ENCODE measurements at regions not wholly inside any gene's neighbourhood (a gene's known extent, or its start where the extent isn't known, plus 50 kb on each side); places are given as distances from the start of the nearest gene placed in this dataset.

DNA sequence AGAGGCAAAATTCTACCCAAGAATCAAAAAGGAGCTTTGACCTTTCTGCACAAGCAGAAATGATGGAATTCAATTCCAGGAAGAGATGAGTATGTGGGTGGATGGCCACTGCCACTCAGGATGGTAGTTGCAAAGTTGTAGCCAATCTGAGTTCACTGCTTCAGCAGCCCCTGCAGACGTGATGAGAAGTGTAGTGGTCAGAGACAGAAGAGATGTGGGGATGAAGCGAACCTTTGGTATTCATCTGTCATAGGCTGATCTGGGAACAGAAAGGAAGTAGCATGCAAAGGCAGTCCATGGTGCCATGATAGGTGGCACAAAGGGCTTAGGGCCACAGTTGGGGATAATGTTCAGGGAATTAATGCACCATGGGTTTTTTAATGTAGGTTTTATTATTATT lies 81.1 kb upstream of the PGBD5 start:
- Histone ChIP-seq H3K27ac (ENCODE audit: insufficient read depth, low read length) (no peak overlapping the region), H3K14ac (replicated peaks; ENCODE audit: low read depth, low read length) (no peak overlapping the region), H2BK120ac (ENCODE audit: low read depth, low read length) (no peak overlapping the region), H3K9ac (ENCODE audit: low read depth, low read length) (no peak overlapping the region), H3K18ac (ENCODE audit: low read depth, low read length) (no peak overlapping the region), H3K23ac (ENCODE audit: low read depth, low read length) (no peak overlapping the region), H3K4me3 (ENCODE audit: insufficient read depth, low read depth, low read length) (no peak overlapping the region), H4K91ac (ENCODE audit: insufficient read depth, low read depth, low read length) (no peak overlapping the region), H3K4me1 (ENCODE audit: control insufficient read depth, insufficient read depth, low read length) (peaks cover 6% of the 10 kb centered on the region; the same call in 1 of the 2 replicates), H2AFZ (replicated peaks; ENCODE audit: low read length, poor library complexity) (no peak overlapping the region), H2BK20ac (ENCODE audit: low read depth, low read length) (no peak overlapping the region), H2AK5ac (ENCODE audit: low read depth, low read length) (no peak overlapping the region), H4K5ac (ENCODE audit: low read depth, low read length) (no peak overlapping the region), H2BK5ac (ENCODE audit: low read depth, low read length, poor library complexity, severe bottlenecking) (no peak overlapping the region), H3K4ac (ENCODE audit: low read depth, low read length) (no peak overlapping the region), H3K4me2 (ENCODE audit: low read depth, low read length) (no peak overlapping the region), H3K79me1 (ENCODE audit: low read depth in 1 of 2, low read length in 2 of 2) (no peaks in the 10 kb centered on the region), H3K56ac (ENCODE audit: extremely low read depth, insufficient read depth, low read length) (no peak overlapping the region), H3K9me3 (ENCODE audit: control insufficient read depth, insufficient read depth, low read length) (no peaks in the 10 kb centered on the region), H3K27me3 (ENCODE audit: control insufficient read depth, insufficient read depth, low read length) (no peaks in the 10 kb centered on the region), H3K36me3 (ENCODE audit: control insufficient read depth, insufficient read depth, low read length) (no peaks in the 10 kb centered on the region), H3K9me1 (ENCODE audit: insufficient read depth, low read length) (no peaks in the 10 kb centered on the region), H2AK9ac (replicated peaks; ENCODE audit: low read depth, low read length, poor library complexity) (no peak overlapping the region), H4K8ac (ENCODE audit: low read depth in 2 of 2, low read length in 2 of 2) (no peak overlapping the region), H2BK15ac (ENCODE audit: low read depth, low read length) (no peak overlapping the region), H4K20me1 (ENCODE audit: insufficient read depth, low read length) (no peaks in the 10 kb centered on the region)
- intact Hi-C loops (cut with micrococcal nuclease) (no loop called here), dilution Hi-C loops (cut with HindIII; ENCODE audit: low sequenced_read_pairs, unreplicated experiment) (no loop called here), in situ Hi-C loops (cut with MboI; ENCODE audit: low sequenced_read_pairs) (no loop called here)
- ATAC-seq (ENCODE audit: low read depth), result no peak
- no peak for DNase-seq
- BruUV-seq (replicated peaks), result no TSS peak
- CTCF ChIA-PET, result no interaction called here
- WGBS, 2 experiments (ENCODE audit: extremely low coverage in 2 of 2, insufficient read length in 1 of 2), result no CpG with 5 or more reads among the region's 2 CpGs
- POLR2A ChIA-PET (ENCODE audit: unreplicated experiment), result no interaction called here
- TF ChIP-seq MXI1 (IDR thresholded peaks at IDR 0.05; ENCODE audit: borderline replicate concordance, low read depth, low read length) (no peak), FOS (IDR thresholded peaks at IDR 0.05; ENCODE audit: low read depth, low read length) (no peak), CEBPB (IDR thresholded peaks at IDR 0.05; ENCODE audit: low read depth, low read length) (no peak), MAZ (IDR thresholded peaks at IDR 0.05; ENCODE audit: borderline replicate concordance, low read depth, low read length) (no peak), SMC3 (IDR thresholded peaks at IDR 0.05; ENCODE audit: low read depth, low read length) (no peak), BHLHE40 (IDR thresholded peaks at IDR 0.05; ENCODE audit: low read depth, low read length) (no peak), CHD1 (IDR thresholded peaks at IDR 0.05; ENCODE audit: low read depth, low read length) (no peak), MAFK (IDR thresholded peaks at IDR 0.05; ENCODE audit: low read depth, low read length) (no peak), RCOR1 (IDR thresholded peaks at IDR 0.05; ENCODE audit: insufficient replicate concordance, low read length) (no peak), POLR2A (IDR thresholded peaks at IDR 0.05; ENCODE audit: low read depth, low read length) (no peak), RFX5 (IDR thresholded peaks at IDR 0.05; ENCODE audit: low read depth, low read length) (no peak), NFE2L2 (IDR thresholded peaks at IDR 0.05; ENCODE audit: low read depth, low read length) (no peak), RAD21 (IDR thresholded peaks at IDR 0.05; ENCODE audit: low read length) (no peak)
- TF ChIP-seq, protein P1, sequence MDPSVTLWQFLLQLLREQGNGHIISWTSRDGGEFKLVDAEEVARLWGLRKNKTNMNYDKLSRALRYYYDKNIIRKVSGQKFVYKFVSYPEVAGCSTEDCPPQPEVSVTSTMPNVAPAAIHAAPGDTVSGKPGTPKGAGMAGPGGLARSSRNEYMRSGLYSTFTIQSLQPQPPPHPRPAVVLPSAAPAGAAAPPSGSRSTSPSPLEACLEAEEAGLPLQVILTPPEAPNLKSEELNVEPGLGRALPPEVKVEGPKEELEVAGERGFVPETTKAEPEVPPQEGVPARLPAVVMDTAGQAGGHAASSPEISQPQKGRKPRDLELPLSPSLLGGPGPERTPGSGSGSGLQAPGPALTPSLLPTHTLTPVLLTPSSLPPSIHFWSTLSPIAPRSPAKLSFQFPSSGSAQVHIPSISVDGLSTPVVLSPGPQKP (IDR thresholded peaks at IDR 0.05; ENCODE audit: borderline replicate concordance, low read depth, low read length), result no peak
- TF ChIP-seq, protein P2, sequence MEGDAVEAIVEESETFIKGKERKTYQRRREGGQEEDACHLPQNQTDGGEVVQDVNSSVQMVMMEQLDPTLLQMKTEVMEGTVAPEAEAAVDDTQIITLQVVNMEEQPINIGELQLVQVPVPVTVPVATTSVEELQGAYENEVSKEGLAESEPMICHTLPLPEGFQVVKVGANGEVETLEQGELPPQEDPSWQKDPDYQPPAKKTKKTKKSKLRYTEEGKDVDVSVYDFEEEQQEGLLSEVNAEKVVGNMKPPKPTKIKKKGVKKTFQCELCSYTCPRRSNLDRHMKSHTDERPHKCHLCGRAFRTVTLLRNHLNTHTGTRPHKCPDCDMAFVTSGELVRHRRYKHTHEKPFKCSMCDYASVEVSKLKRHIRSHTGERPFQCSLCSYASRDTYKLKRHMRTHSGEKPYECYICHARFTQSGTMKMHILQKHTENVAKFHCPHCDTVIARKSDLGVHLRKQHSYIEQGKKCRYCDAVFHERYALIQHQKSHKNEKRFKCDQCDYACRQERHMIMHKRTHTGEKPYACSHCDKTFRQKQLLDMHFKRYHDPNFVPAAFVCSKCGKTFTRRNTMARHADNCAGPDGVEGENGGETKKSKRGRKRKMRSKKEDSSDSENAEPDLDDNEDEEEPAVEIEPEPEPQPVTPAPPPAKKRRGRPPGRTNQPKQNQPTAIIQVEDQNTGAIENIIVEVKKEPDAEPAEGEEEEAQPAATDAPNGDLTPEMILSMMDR (conservative IDR thresholded peaks at IDR 0.05; ENCODE audit: low read depth, low read length), result no peak
- TF ChIP-seq, protein P3, sequence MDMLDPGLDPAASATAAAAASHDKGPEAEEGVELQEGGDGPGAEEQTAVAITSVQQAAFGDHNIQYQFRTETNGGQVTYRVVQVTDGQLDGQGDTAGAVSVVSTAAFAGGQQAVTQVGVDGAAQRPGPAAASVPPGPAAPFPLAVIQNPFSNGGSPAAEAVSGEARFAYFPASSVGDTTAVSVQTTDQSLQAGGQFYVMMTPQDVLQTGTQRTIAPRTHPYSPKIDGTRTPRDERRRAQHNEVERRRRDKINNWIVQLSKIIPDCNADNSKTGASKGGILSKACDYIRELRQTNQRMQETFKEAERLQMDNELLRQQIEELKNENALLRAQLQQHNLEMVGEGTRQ (IDR thresholded peaks at IDR 0.05; ENCODE audit: low read depth, low read length), result no peak
